ENCODE measurements at regions not wholly inside any gene's neighbourhood (a gene's known extent, or its start where the extent isn't known, plus 50 kb on each side); places are given as distances from the start of the nearest gene placed in this dataset.

DNA sequence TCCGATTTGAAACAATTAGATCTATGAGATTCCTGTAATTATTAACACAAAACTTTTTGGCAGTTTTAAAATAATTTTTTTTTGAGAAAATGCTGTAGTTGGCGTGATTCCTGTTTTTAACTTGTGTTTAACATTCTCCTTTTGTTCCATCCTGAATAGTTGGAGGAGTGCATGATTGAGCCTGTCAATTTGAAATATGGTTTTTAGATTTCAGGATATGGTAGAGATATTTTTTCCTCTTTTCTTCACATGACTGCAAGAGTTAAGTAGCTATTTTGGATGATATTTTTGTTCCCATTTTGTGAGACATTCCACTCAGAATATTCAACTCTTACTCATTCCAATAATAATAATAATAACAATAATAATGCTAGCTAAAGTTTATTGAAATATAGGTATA, 241.7 kb upstream of the MAN1A1 start:
- Mint-ChIP-seq H3K9me3 (peaks cover 6% of the 10 kb centered on the region), H3K27me3 (ENCODE audit: low read depth) (no peaks in the 10 kb centered on the region), H3K4me1 (peaks cover 19% of the 10 kb centered on the region), H3K36me3 (no peaks in the 10 kb centered on the region), H3K4me3 (no peak overlapping the region), H3K27ac (no peak overlapping the region)
- ATAC-seq (no peak), DNase-seq (ENCODE audit: low spot score) (no peak)
- CTCF ChIA-PET: no interaction called here
- POLR2A ChIA-PET: no interaction called here
- TF ChIP-seq ZNF671 (CRISPR knock-in tag; IDR thresholded peaks at IDR 0.05) (no peak), EMX1 (CRISPR knock-in tag; IDR thresholded peaks at IDR 0.05) (no peak), TCF7 (CRISPR knock-in tag; IDR thresholded peaks at IDR 0.05; ENCODE audit: low read depth) (no peak), ZNF263 (CRISPR knock-in tag; IDR thresholded peaks at IDR 0.05; ENCODE audit: low read depth) (no peak), NFYB (CRISPR knock-in tag; conservative IDR thresholded peaks at IDR 0.05; ENCODE audit: low read depth) (no peak), ZNF416 (CRISPR knock-in tag; IDR thresholded peaks at IDR 0.05) (no peak), E2F5 (CRISPR knock-in tag; IDR thresholded peaks at IDR 0.05) (no peak), TEAD1 (CRISPR knock-in tag; IDR thresholded peaks at IDR 0.05) (no peak), KAT7 (CRISPR knock-in tag; IDR thresholded peaks at IDR 0.05; ENCODE audit: borderline replicate concordance) (no peak)
- TF ChIP-seq, protein P1, sequence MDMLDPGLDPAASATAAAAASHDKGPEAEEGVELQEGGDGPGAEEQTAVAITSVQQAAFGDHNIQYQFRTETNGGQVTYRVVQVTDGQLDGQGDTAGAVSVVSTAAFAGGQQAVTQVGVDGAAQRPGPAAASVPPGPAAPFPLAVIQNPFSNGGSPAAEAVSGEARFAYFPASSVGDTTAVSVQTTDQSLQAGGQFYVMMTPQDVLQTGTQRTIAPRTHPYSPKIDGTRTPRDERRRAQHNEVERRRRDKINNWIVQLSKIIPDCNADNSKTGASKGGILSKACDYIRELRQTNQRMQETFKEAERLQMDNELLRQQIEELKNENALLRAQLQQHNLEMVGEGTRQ (CRISPR knock-in tag; IDR thresholded peaks at IDR 0.05): no peak
- TF ChIP-seq, protein P2, sequence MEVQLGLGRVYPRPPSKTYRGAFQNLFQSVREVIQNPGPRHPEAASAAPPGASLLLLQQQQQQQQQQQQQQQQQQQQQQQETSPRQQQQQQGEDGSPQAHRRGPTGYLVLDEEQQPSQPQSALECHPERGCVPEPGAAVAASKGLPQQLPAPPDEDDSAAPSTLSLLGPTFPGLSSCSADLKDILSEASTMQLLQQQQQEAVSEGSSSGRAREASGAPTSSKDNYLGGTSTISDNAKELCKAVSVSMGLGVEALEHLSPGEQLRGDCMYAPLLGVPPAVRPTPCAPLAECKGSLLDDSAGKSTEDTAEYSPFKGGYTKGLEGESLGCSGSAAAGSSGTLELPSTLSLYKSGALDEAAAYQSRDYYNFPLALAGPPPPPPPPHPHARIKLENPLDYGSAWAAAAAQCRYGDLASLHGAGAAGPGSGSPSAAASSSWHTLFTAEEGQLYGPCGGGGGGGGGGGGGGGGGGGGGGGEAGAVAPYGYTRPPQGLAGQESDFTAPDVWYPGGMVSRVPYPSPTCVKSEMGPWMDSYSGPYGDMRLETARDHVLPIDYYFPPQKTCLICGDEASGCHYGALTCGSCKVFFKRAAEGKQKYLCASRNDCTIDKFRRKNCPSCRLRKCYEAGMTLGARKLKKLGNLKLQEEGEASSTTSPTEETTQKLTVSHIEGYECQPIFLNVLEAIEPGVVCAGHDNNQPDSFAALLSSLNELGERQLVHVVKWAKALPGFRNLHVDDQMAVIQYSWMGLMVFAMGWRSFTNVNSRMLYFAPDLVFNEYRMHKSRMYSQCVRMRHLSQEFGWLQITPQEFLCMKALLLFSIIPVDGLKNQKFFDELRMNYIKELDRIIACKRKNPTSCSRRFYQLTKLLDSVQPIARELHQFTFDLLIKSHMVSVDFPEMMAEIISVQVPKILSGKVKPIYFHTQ (CRISPR knock-in tag; IDR thresholded peaks at IDR 0.05): no peak
- TF ChIP-seq, protein P3, sequence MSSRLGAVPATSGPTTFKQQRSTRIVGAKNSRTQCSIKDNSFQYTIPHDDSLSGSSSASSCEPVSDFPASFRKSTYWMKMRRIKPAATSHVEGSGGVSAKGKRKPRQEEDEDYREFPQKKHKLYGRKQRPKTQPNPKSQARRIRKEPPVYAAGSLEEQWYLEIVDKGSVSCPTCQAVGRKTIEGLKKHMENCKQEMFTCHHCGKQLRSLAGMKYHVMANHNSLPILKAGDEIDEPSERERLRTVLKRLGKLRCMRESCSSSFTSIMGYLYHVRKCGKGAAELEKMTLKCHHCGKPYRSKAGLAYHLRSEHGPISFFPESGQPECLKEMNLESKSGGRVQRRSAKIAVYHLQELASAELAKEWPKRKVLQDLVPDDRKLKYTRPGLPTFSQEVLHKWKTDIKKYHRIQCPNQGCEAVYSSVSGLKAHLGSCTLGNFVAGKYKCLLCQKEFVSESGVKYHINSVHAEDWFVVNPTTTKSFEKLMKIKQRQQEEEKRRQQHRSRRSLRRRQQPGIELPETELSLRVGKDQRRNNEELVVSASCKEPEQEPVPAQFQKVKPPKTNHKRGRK (CRISPR knock-in tag; IDR thresholded peaks at IDR 0.05; ENCODE audit: borderline replicate concordance): no peak

DNA sequence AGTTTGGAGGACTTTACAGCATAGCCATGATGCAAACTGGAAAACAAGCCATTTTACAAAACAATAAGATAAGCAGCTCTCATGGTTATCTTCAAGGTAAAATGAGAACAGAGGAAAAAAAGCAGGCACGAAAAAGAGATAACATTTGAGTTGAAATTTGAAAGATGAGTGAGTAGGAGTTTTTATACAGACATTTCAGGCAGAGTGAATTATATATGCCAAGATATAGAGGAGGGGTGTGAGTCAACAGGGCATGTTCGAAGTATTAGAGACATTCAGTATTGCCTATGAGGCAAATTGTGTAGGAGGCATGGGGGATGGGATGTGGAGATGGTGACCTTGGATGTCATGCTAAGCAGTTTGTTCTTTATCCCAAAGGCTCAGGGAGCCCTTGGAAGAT, 240.5 kb upstream of the MAN1A1 start:
- no peak for DNase-seq (ENCODE audit: low spot score)
- Mint-ChIP-seq H3K27ac (no peak overlapping the region), H3K9me3 (no peaks in the 10 kb centered on the region), H3K4me3 (no peak overlapping the region), H3K4me1 (peaks cover 19% of the 10 kb centered on the region), H3K27me3 (ENCODE audit: low read depth) (no peaks in the 10 kb centered on the region), H3K36me3 (no peaks in the 10 kb centered on the region)
- POLR2A ChIA-PET: no interaction called here
- no peak; the same call in 1 of the 2 replicates for ATAC-seq
- CTCF ChIA-PET: no interaction called here
- TF ChIP-seq SOX15 (CRISPR knock-in tag; IDR thresholded peaks at IDR 0.05) (no peak), GTF2I (CRISPR knock-in tag; conservative IDR thresholded peaks at IDR 0.05) (no peak), ATF1 (CRISPR knock-in tag; IDR thresholded peaks at IDR 0.05) (no peak), ZNF423 (CRISPR knock-in tag; IDR thresholded peaks at IDR 0.05) (no peak), ZNF232 (CRISPR knock-in tag; IDR thresholded peaks at IDR 0.05) (no peak), CTCF (IDR thresholded peaks at IDR 0.05) (no peak), TCF7 (CRISPR knock-in tag; IDR thresholded peaks at IDR 0.05; ENCODE audit: low read depth) (no peak), MXD4 (CRISPR knock-in tag; IDR thresholded peaks at IDR 0.05; ENCODE audit: borderline replicate concordance) (no peak), RELA (CRISPR knock-in tag; IDR thresholded peaks at IDR 0.05; ENCODE audit: borderline replicate concordance) (no peak)
- TF ChIP-seq, protein P4, sequence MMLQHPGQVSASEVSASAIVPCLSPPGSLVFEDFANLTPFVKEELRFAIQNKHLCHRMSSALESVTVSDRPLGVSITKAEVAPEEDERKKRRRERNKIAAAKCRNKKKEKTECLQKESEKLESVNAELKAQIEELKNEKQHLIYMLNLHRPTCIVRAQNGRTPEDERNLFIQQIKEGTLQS (CRISPR knock-in tag; conservative IDR thresholded peaks at IDR 0.05): no peak
